ENCODE measurements at regions not wholly inside any gene's neighbourhood (a gene's known extent, or its start where the extent isn't known, plus 50 kb on each side); places are given as distances from the start of the nearest gene placed in this dataset.
"Not testable (repeated sequence)": the region's sequence is repeated elsewhere in the genome, so short reads cannot be mapped to it uniquely, and the experiment has no call there.

GRCh38 chr2:222024932-222025880, 273.6 kb downstream of the PAX3 start:
- intact Hi-C loops (cut with micrococcal nuclease): no loop called here
- Mint-ChIP-seq H3K4me3 (no peak overlapping the region), H3K27ac (no peak overlapping the region)

GRCh38 chr2:222017252-222017850, 281.4 kb downstream of the PAX3 start:
- no peaks in the 10 kb centered on the region for H3K9me3 Mint-ChIP-seq
- peaks cover 2% of the 10 kb centered on the region for H3K27me3 Mint-ChIP-seq (ENCODE audit: insufficient read depth)
- DNase-seq (ENCODE audit: low spot score): no peak
- no peaks in the 10 kb centered on the region for H3K36me3 Mint-ChIP-seq (ENCODE audit: low read depth)
- no peak overlapping the region for H3K27ac Mint-ChIP-seq
- H3K4me1 Mint-ChIP-seq (ENCODE audit: low read depth): no peaks in the 10 kb centered on the region
- intact Hi-C loops (cut with micrococcal nuclease): no loop called here
- no peak overlapping the region for H3K4me3 Mint-ChIP-seq

More at GRCh38 chr2:222024932-222025880, 273.6 kb downstream of the PAX3 start:
- no peaks in the 10 kb centered on the region for H3K9me3 Mint-ChIP-seq
- peaks cover 2% of the 10 kb centered on the region for H3K27me3 Mint-ChIP-seq (ENCODE audit: insufficient read depth)
- H3K4me1 Mint-ChIP-seq (ENCODE audit: low read depth): no peaks in the 10 kb centered on the region
- DNase-seq (ENCODE audit: low spot score): no peak
- H3K36me3 Mint-ChIP-seq (ENCODE audit: low read depth): no peaks in the 10 kb centered on the region

- Mint-ChIP-seq H3K27ac (no peak overlapping the region), H3K4me3 (no peak overlapping the region)
Measured at GRCh38 chr2:222013889-222014288, 284.9 kb downstream of the PAX3 start.

GRCh38 chr2:222000326-222000725, 298.5 kb downstream of the PAX3 start:
- no peaks in the 10 kb centered on the region for H3K9me3 Mint-ChIP-seq
- H3K27ac Mint-ChIP-seq: no peak overlapping the region
- no peaks in the 10 kb centered on the region for H3K4me1 Mint-ChIP-seq (ENCODE audit: low read depth)
- no peaks in the 10 kb centered on the region for H3K27me3 Mint-ChIP-seq (ENCODE audit: insufficient read depth)
- intact Hi-C loops (cut with micrococcal nuclease): no loop called here
- no peaks in the 10 kb centered on the region for H3K36me3 Mint-ChIP-seq (ENCODE audit: low read depth)
- DNase-seq (ENCODE audit: low spot score): no peak
- no peak overlapping the region for H3K4me3 Mint-ChIP-seq

More at GRCh38 chr2:222013889-222014288, 284.9 kb downstream of the PAX3 start:
- Mint-ChIP-seq H3K4me1 (ENCODE audit: low read depth) (no peaks in the 10 kb centered on the region), H3K36me3 (ENCODE audit: low read depth) (no peaks in the 10 kb centered on the region), H3K9me3 (no peaks in the 10 kb centered on the region), H3K27me3 (ENCODE audit: insufficient read depth) (peaks cover 2% of the 10 kb centered on the region)
- intact Hi-C loops (cut with micrococcal nuclease): no loop called here
- no peak for DNase-seq (ENCODE audit: low spot score)

- intact Hi-C loops (cut with micrococcal nuclease): no loop called here
- Mint-ChIP-seq H3K36me3 (ENCODE audit: low read depth) (no peaks in the 10 kb centered on the region), H3K4me3 (no peak overlapping the region), H3K27me3 (ENCODE audit: insufficient read depth) (no peaks in the 10 kb centered on the region), H3K4me1 (ENCODE audit: low read depth) (no peaks in the 10 kb centered on the region), H3K9me3 (no peaks in the 10 kb centered on the region), H3K27ac (no peak overlapping the region)
- no peak for DNase-seq (ENCODE audit: low spot score)
Measured at GRCh38 chr2:221999717-222000116, 299.1 kb downstream of the PAX3 start.

- intact Hi-C loops (cut with micrococcal nuclease): no loop called here
- DNase-seq (ENCODE audit: low spot score): no peak
- H3K27ac Mint-ChIP-seq: no peak overlapping the region
- H3K4me1 Mint-ChIP-seq (ENCODE audit: low read depth): no peaks in the 10 kb centered on the region
- H3K36me3 Mint-ChIP-seq (ENCODE audit: low read depth): no peaks in the 10 kb centered on the region
- H3K27me3 Mint-ChIP-seq (ENCODE audit: insufficient read depth): no peaks in the 10 kb centered on the region
- no peak overlapping the region for H3K4me3 Mint-ChIP-seq
- no peaks in the 10 kb centered on the region for H3K9me3 Mint-ChIP-seq
Measured at GRCh38 chr2:221999166-221999565, 299.6 kb downstream of the PAX3 start.

- no peak for DNase-seq (ENCODE audit: low spot score)
- Mint-ChIP-seq H3K36me3 (ENCODE audit: low read depth) (no peaks in the 10 kb centered on the region), H3K27ac (no peak overlapping the region), H3K4me3 (no peak overlapping the region), H3K9me3 (no peaks in the 10 kb centered on the region), H3K4me1 (ENCODE audit: low read depth) (no peaks in the 10 kb centered on the region), H3K27me3 (ENCODE audit: insufficient read depth) (no peaks in the 10 kb centered on the region)
- intact Hi-C loops (cut with micrococcal nuclease): no loop called here
Measured at GRCh38 chr2:221997683-221998082, 301.1 kb downstream of the PAX3 start.

- DNase-seq (ENCODE audit: low spot score): no peak
- intact Hi-C loops (cut with micrococcal nuclease): no loop called here
- no peaks in the 10 kb centered on the region for H3K9me3 Mint-ChIP-seq
- no peaks in the 10 kb centered on the region for H3K4me1 Mint-ChIP-seq (ENCODE audit: low read depth)
- no peaks in the 10 kb centered on the region for H3K36me3 Mint-ChIP-seq (ENCODE audit: low read depth)
- no peaks in the 10 kb centered on the region for H3K27me3 Mint-ChIP-seq (ENCODE audit: insufficient read depth)
- H3K27ac Mint-ChIP-seq: no peak overlapping the region
- H3K4me3 Mint-ChIP-seq: no peak overlapping the region
Measured at GRCh38 chr2:221997100-221997499, 301.7 kb downstream of the PAX3 start.

- H3K27ac Mint-ChIP-seq: no peak overlapping the region
Measured at GRCh38 chr2:221994926-221995325, 303.9 kb downstream of the PAX3 start.

GRCh38 chr2:221984376-221984775, 314.4 kb downstream of the PAX3 start:
- H3K27me3 Mint-ChIP-seq (ENCODE audit: insufficient read depth); H3K9me3 Mint-ChIP-seq; intact Hi-C loops (cut with micrococcal nuclease); H3K27ac Mint-ChIP-seq; H3K4me1 Mint-ChIP-seq (ENCODE audit: low read depth); DNase-seq (ENCODE audit: low spot score); H3K4me3 Mint-ChIP-seq; H3K36me3 Mint-ChIP-seq (ENCODE audit: low read depth): not testable (repeated sequence)

More at GRCh38 chr2:221994926-221995325, 303.9 kb downstream of the PAX3 start:
- no peak for DNase-seq (ENCODE audit: low spot score)
- H3K4me1 Mint-ChIP-seq (ENCODE audit: low read depth): no peaks in the 10 kb centered on the region
- H3K4me3 Mint-ChIP-seq: no peak overlapping the region
- H3K36me3 Mint-ChIP-seq (ENCODE audit: low read depth): no peaks in the 10 kb centered on the region
- no peaks in the 10 kb centered on the region for H3K9me3 Mint-ChIP-seq
- no peaks in the 10 kb centered on the region for H3K27me3 Mint-ChIP-seq (ENCODE audit: insufficient read depth)
- intact Hi-C loops (cut with micrococcal nuclease): no loop called here

- Mint-ChIP-seq H3K9me3 (no peaks in the 10 kb centered on the region), H3K36me3 (ENCODE audit: low read depth) (no peaks in the 10 kb centered on the region), H3K4me1 (ENCODE audit: low read depth) (no peaks in the 10 kb centered on the region), H3K4me3 (no peak overlapping the region), H3K27ac (no peak overlapping the region), H3K27me3 (ENCODE audit: insufficient read depth) (no peaks in the 10 kb centered on the region)
- DNase-seq (ENCODE audit: low spot score): no peak
- intact Hi-C loops (cut with micrococcal nuclease): no loop called here
Measured at GRCh38 chr2:221981912-221982470, 316.8 kb downstream of the PAX3 start.

- Mint-ChIP-seq H3K27me3 (ENCODE audit: insufficient read depth) (no peaks in the 10 kb centered on the region), H3K4me1 (ENCODE audit: low read depth) (no peaks in the 10 kb centered on the region), H3K36me3 (ENCODE audit: low read depth) (no peaks in the 10 kb centered on the region)
Measured at GRCh38 chr2:221975151-221975550, 323.6 kb downstream of the PAX3 start.

GRCh38 chr2:221973902-221974301, 324.9 kb downstream of the PAX3 start:
- H3K4me1 Mint-ChIP-seq (ENCODE audit: low read depth): no peaks in the 10 kb centered on the region
- H3K9me3 Mint-ChIP-seq: no peaks in the 10 kb centered on the region
- H3K36me3 Mint-ChIP-seq (ENCODE audit: low read depth): no peaks in the 10 kb centered on the region
- intact Hi-C loops (cut with micrococcal nuclease): no loop called here
- H3K27ac Mint-ChIP-seq: no peak overlapping the region
- DNase-seq (ENCODE audit: low spot score): no peak
- H3K4me3 Mint-ChIP-seq: no peak overlapping the region
- H3K27me3 Mint-ChIP-seq (ENCODE audit: insufficient read depth): peaks cover 2% of the 10 kb centered on the region

More at GRCh38 chr2:221975151-221975550, 323.6 kb downstream of the PAX3 start:
- no peak overlapping the region for H3K4me3 Mint-ChIP-seq
- H3K27ac Mint-ChIP-seq: no peak overlapping the region
- no peak for DNase-seq (ENCODE audit: low spot score)
- intact Hi-C loops (cut with micrococcal nuclease): no loop called here
- no peaks in the 10 kb centered on the region for H3K9me3 Mint-ChIP-seq
